GM23338 (cell line): ENCODE measurements at regions not wholly inside any gene's neighbourhood (a gene's known extent, or its start where the extent isn't known, plus 50 kb on each side); places are given as distances from the start of the nearest gene placed in this dataset.

Experiments
- ATAC-seq: fragments of 200-7000 bp; cut with Tn5 transposase; 3 replicates; pipeline ENCODE4 v1.9.1; 2020
- DNase-seq: peaks from one replicate; pipeline ENCODE4 v3.0.0-alpha.2; 2015; ENCODE audit warnings: low spot score
- H2AFZ ChIP-seq: fragments of 200-600 bp; sonication (generic); 2 replicates; pipeline ENCODE4 v1.8.0; 2016; ENCODE audit warnings: antibody characterized with exemption, mild to moderate bottlenecking, moderate library complexity
- H3F3A ChIP-seq: fragments of 200-600 bp; sonication (generic); replicated peaks from 2 replicates; pipeline ENCODE4 v1.8.0; 2017; ENCODE audit warnings: antibody characterized with exemption, mixed run types, low read depth
- H3K27ac ChIP-seq: fragments of 200-600 bp; sonication (generic); 2 replicates; pipeline ENCODE4 v1.6.1; 2016; ENCODE audit warnings: low read depth
- H3K27me3 ChIP-seq: fragments of 200-600 bp; sonication (generic); 2 replicates; pipeline ENCODE4 v1.8.0; 2016; ENCODE audit warnings: mild to moderate bottlenecking, mixed run types, moderate library complexity; ENCODE audit not compliant: insufficient read depth
- H3K36me3 ChIP-seq: fragments of 200-600 bp; sonication (generic); 2 replicates; pipeline ENCODE4 v1.8.0; 2016; ENCODE audit warnings: mild to moderate bottlenecking; ENCODE audit not compliant: insufficient read depth
- H3K4me1 ChIP-seq: fragments of 200-600 bp; sonication (generic); 2 replicates; pipeline ENCODE4 v1.8.0; 2016; ENCODE audit warnings: mild to moderate bottlenecking, moderate library complexity; ENCODE audit not compliant: insufficient read depth
- H3K4me2 ChIP-seq: fragments of 200-600 bp; sonication (generic); 2 replicates; pipeline ENCODE4 v1.7.1; 2017; ENCODE audit warnings: mixed run types
- H3K4me3 ChIP-seq: fragments of 200-600 bp; sonication (generic); 2 replicates; pipeline ENCODE4 v1.6.1; 2016; ENCODE audit warnings: mixed run types
- H3K79me2 ChIP-seq: fragments of 200-600 bp; sonication (generic); replicated peaks from 2 replicates; pipeline ENCODE4 v1.8.0; 2017; ENCODE audit warnings: mild to moderate bottlenecking; ENCODE audit not compliant: insufficient read depth
- H3K9me2 ChIP-seq: fragments of 200-600 bp; sonication (generic); 2 replicates; pipeline ENCODE4 v1.8.0; 2017; ENCODE audit not compliant: insufficient read depth
- H4K20me1 ChIP-seq: fragments of 200-600 bp; sonication (generic); replicated peaks from 2 replicates; pipeline ENCODE4 v1.8.0; 2017; ENCODE audit warnings: mild to moderate bottlenecking; ENCODE audit not compliant: insufficient read depth
- H3K27ac Mint-ChIP-seq: 2 replicates; pipeline ENCODE4 v1.8.0; 2020; ENCODE audit warnings: inconsistent platforms, mild to moderate bottlenecking, moderate library complexity, mixed read lengths
- H3K27me3 Mint-ChIP-seq: 3 replicates; pipeline ENCODE4 v1.8.0; 2022; ENCODE audit warnings: low read depth, mild to moderate bottlenecking, moderate library complexity, mixed read lengths, inconsistent platforms; ENCODE audit not compliant: insufficient read depth, poor library complexity
- H3K36me3 Mint-ChIP-seq: 3 replicates; pipeline ENCODE4 v1.8.0; 2021; ENCODE audit warnings: low read depth, mild to moderate bottlenecking, inconsistent platforms, moderate library complexity, mixed read lengths
- H3K4me1 Mint-ChIP-seq: 3 replicates; pipeline ENCODE4 v1.8.0; 2020; ENCODE audit warnings: mild to moderate bottlenecking, inconsistent platforms, mixed read lengths
- H3K4me3 Mint-ChIP-seq: 3 replicates; pipeline ENCODE4 v1.8.0; 2021; ENCODE audit warnings: moderate library complexity, mild to moderate bottlenecking, inconsistent platforms, mixed read lengths
- H3K9me3 Mint-ChIP-seq: 3 replicates; pipeline ENCODE4 v1.8.0; 2020; ENCODE audit warnings: moderate library complexity, mild to moderate bottlenecking, inconsistent platforms, mixed read lengths
- CREB1 ChIP-seq: fragments of 250-450 bp; sonication (Bioruptor Pico); IDR thresholded peaks from 2 replicates; pipeline ENCODE4 v1.5.0; 2020; ENCODE audit warnings: low read depth, mild to moderate bottlenecking, moderate library complexity
- CTCF ChIP-seq, 2 experiments: fragments of 200-600 bp in 1 of 2; sonication (generic) in 1 of 2; conservative IDR thresholded peaks; 2 replicates each; pipeline versions ENCODE4 v1.5.1 to v1.6.1; 2016 to 2017; ENCODE audit warnings: antibody characterized with exemption in 2 of 2, low read depth in 2 of 2, mild to moderate bottlenecking in 2 of 2, moderate library complexity in 1 of 2
- EZH2 ChIP-seq: fragments of 200-600 bp; sonication (generic); IDR thresholded peaks from one replicate; pipeline ENCODE4 v1.8.0; 2017; ENCODE audit warnings: antibody characterized with exemption, mild to moderate bottlenecking, low read depth; ENCODE audit not compliant: unreplicated experiment
- EZH2phosphoT487 ChIP-seq: fragments of 200-600 bp; sonication (generic); IDR thresholded peaks from one replicate; pipeline ENCODE4 v1.8.1; 2018; ENCODE audit warnings: antibody characterized with exemption; ENCODE audit not compliant: unreplicated experiment
- JUNB ChIP-seq: IDR thresholded peaks from one replicate; pipeline ENCODE4 v1.6.1; 2016; ENCODE audit warnings: antibody characterized with exemption; ENCODE audit not compliant: unreplicated experiment
- NANOG ChIP-seq: IDR thresholded peaks from 2 replicates; pipeline ENCODE4 v1.6.1; 2016; ENCODE audit warnings: antibody characterized with exemption, borderline replicate concordance
- POLR2AphosphoS5 ChIP-seq: IDR thresholded peaks from 2 replicates; pipeline ENCODE4 v1.6.1; 2016; ENCODE audit warnings: antibody characterized with exemption, low read depth
- STAT1 ChIP-seq: IDR thresholded peaks from one replicate; pipeline ENCODE4 v1.6.1; 2016; ENCODE audit warnings: antibody characterized with exemption; ENCODE audit not compliant: unreplicated experiment
- ZNF114 ChIP-seq: fragments of 250-450 bp; sonication (Bioruptor Pico); IDR thresholded peaks from 2 replicates; pipeline ENCODE4 v1.5.0; 2020; ENCODE audit warnings: mild to moderate bottlenecking, moderate library complexity
- ZNF462 ChIP-seq: fragments of 250-450 bp; sonication (Bioruptor Pico); IDR thresholded peaks from 2 replicates; pipeline ENCODE4 v1.5.0; 2020; ENCODE audit warnings: mild to moderate bottlenecking, moderate library complexity

DNA sequence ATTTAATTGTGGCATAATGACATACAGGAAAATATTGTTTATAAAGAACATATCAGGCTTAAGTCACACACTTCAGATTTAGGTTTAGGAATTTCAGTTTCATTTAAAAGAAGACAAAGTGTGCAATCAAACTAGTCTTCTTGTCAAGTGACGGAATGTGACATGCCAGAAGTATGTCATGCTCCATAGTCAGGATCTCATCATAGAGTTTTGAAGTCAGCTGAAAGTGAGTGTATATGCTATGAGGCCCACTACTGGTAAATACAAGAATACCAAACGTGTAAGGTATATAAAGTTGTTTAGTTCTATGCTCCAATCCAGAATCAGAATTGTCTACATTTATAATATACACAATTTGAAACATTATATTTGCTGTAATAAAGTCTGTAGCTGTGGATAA, 988.4 kb downstream of the TBL1XR1 start:
- no peak overlapping the region for H3K27ac ChIP-seq
- H3K9me2 ChIP-seq, result no peaks in the 10 kb centered on the region
- Mint-ChIP-seq H3K27me3 (no peaks in the 10 kb centered on the region), H3K36me3 (no peaks in the 10 kb centered on the region), H3K4me3 (no peak overlapping the region), H3K4me1 (peaks cover 2% of the 10 kb centered on the region; the same call in 1 of the 3 replicates), H3K27ac (no peak overlapping the region), H3K9me3 (no peaks in the 10 kb centered on the region)
- H4K20me1 ChIP-seq, result no peaks in the 10 kb centered on the region
- H3K4me3 ChIP-seq, result no peak overlapping the region
- H3F3A ChIP-seq, result no peaks in the 10 kb centered on the region
- H3K36me3 ChIP-seq, result no peaks in the 10 kb centered on the region
- DNase-seq (no peak), ATAC-seq (no peak)
- H3K4me2 ChIP-seq, result no peak overlapping the region
- H3K4me1 ChIP-seq, result no peaks in the 10 kb centered on the region
- H2AFZ ChIP-seq, result no peak overlapping the region
- peak in 1 of 2 experiments; percentile 17; a peak in 1 of 4 replicates for TF ChIP-seq CTCF (conservative IDR thresholded peaks at IDR 0.05; ENCODE audit: low read depth in 2 of 2)
- no peak for TF ChIP-seq JUNB
- H3K27me3 ChIP-seq, result no peaks in the 10 kb centered on the region
- H3K79me2 ChIP-seq, result no peaks in the 10 kb centered on the region

DNA sequence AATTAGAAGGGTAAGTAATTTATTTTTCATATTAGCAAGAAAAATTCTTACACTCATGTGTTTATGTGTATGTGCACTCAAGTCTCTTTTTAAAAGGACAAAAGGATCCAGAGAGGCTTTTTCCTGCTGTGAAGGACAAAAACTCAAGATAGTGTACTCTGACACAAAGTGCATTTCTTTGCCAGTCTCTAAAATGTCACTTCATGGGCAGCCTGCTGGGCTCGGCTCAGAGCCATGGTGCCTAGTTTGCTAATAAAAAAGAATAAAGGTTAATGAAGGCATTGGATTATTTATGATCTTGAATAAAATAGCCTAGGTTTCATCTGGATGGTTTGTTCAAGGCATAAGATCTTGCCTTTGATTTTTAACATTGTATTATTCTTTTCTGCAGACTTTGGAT, 989.0 kb downstream of the TBL1XR1 start:
- Mint-ChIP-seq H3K27me3 (no peaks in the 10 kb centered on the region), H3K36me3 (no peaks in the 10 kb centered on the region), H3K4me3 (no peak overlapping the region), H3K27ac (no peak overlapping the region), H3K9me3 (no peaks in the 10 kb centered on the region), H3K4me1 (peaks cover 2% of the 10 kb centered on the region; the same call in 1 of the 3 replicates)
- H3K4me3 ChIP-seq, result no peak overlapping the region
- no peaks in the 10 kb centered on the region; the same call in 1 of the 2 replicates for H3K4me1 ChIP-seq
- no peak overlapping the region for H2AFZ ChIP-seq
- H4K20me1 ChIP-seq, result no peaks in the 10 kb centered on the region
- no peaks in the 10 kb centered on the region for H3K79me2 ChIP-seq
- H3K36me3 ChIP-seq, result no peaks in the 10 kb centered on the region
- H3K4me2 ChIP-seq, result no peak overlapping the region
- no peak for TF ChIP-seq EZH2phosphoT487
- no peak for TF ChIP-seq JUNB
- TF ChIP-seq NANOG, result no peak
- no peak for TF ChIP-seq ZNF114 (CRISPR knock-in tag)
- no peak for TF ChIP-seq POLR2AphosphoS5
- no peak for TF ChIP-seq CTCF (conservative IDR thresholded peaks at IDR 0.05; ENCODE audit: low read depth in 2 of 2)
- no peak for TF ChIP-seq CREB1 (CRISPR knock-in tag)
- TF ChIP-seq EZH2, result no peak
- TF ChIP-seq STAT1, result no peak
- no peak for TF ChIP-seq ZNF462 (CRISPR knock-in tag)
- no peaks in the 10 kb centered on the region for H3K9me2 ChIP-seq
- DNase-seq (no peak), ATAC-seq (no peak)
- H3K27me3 ChIP-seq, result no peaks in the 10 kb centered on the region
- H3K27ac ChIP-seq, result no peak overlapping the region
- no peaks in the 10 kb centered on the region for H3F3A ChIP-seq
